ENCODE measurements at regions not wholly inside any gene's neighbourhood (a gene's known extent, or its start where the extent isn't known, plus 50 kb on each side); places are given as distances from the start of the nearest gene placed in this dataset.

GRCh38 chr13:89474432-89474831 lies 1803.3 kb downstream of the SLITRK5 start (continued):
- TF ChIP-seq ZNF462 (CRISPR knock-in tag; IDR thresholded peaks at IDR 0.05) (no peak), NANOG (IDR thresholded peaks at IDR 0.05; ENCODE audit: borderline replicate concordance) (no peak), ZNF331 (CRISPR knock-in tag; IDR thresholded peaks at IDR 0.05; ENCODE audit: low read depth) (no peak), ETS1 (IDR thresholded peaks at IDR 0.05) (no peak), EZH2phosphoT487 (IDR thresholded peaks at IDR 0.05; ENCODE audit: unreplicated experiment) (no peak), POLR2AphosphoS5 (IDR thresholded peaks at IDR 0.05; ENCODE audit: low read depth) (no peak), REST (IDR thresholded peaks at IDR 0.05; ENCODE audit: unreplicated experiment) (no peak)

All from GM23338 (cell line).